GM19463 (cell line): ENCODE measurements at regions not wholly inside any gene's neighbourhood (a gene's known extent, or its start where the extent isn't known, plus 50 kb on each side); places are given as distances from the start of the nearest gene placed in this dataset.

ENCODE experiments used
- ATAC-seq: cut with Tn5 transposase; IDR thresholded peaks from one replicate; pipeline ENCODE4 v1.9.1; 2021; ENCODE audit warnings: mild to moderate bottlenecking, moderate library complexity; ENCODE audit not compliant: unreplicated experiment

DNA sequence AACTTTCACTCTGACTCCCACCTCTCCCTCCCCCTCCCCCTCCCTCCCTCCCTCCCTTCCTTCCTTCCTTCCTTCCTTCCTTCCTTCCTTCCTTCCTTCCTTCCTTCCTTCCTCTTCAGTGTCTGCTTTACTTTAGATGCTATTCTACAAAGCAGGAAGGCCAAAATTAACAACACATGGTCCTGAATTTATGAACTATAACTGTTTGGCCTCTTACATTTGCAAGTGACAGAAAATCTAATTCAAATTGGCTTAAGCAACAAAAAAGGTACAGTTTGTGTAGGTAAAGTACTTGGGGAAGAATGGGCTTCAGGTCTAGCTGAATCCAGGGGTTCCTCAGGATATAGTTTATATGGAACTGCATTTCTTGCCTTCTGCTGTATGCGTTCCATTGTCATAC is 673.0 kb downstream of the AACS start:
- ATAC-seq = no peak

DNA sequence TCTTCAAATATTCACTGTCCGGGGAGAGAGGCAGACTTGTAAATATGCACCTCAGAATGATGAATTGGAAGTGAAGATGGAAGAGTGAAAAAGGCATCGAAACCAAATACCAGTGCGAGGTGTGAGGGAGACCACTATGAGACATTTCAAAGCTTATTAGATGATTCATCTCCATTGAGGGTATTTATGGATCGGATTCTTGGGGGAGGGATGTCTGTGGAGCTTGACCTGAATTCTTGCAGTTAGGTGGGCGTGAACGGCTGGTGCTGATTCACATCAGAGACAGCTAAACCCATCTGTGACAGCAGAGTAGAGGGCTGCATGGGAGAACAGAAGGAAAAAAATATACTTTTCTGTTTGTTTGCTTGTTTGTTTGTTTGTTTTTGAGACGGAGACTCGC is 677.2 kb downstream of the AACS start:
- no peak for ATAC-seq

DNA sequence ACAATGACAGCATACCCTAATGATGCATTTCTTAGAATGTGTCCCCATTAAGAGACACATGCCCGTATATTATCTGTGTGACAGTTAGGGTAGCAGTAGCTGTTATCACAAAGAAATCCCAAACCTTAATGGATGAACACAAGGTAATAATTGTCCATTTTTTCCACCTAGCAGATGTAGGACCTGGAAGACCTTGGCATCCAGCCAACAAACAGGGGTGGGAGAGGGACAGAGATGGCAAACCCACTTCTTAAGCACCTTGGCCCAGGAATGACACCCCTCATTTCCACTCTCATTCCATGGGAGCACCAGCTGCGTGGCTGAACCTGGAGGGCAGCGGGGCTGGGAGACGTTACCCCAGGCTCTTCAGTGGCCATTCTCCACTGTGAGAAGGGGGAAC is 679.0 kb downstream of the AACS start:
- ATAC-seq = no peak

DNA sequence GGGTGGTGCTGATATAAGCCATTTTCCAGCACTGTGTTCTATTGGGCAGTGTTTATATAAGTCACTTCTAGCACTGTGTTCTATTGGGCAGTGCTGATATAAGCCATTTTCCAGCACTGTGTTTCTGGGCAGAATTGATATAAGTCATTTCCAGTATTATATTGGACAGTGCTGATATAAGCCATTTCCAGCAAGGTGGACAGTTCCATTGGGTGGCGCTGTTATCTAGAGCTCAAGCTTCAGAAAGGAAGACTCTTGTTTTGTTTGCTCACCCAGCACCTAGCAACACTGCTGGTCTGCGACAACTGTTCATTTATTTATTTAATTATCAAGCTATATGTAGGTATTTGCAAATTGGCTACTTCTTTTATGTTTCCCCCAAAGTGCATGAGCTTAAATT is 690.3 kb downstream of the AACS start:
- ATAC-seq = no peak

DNA sequence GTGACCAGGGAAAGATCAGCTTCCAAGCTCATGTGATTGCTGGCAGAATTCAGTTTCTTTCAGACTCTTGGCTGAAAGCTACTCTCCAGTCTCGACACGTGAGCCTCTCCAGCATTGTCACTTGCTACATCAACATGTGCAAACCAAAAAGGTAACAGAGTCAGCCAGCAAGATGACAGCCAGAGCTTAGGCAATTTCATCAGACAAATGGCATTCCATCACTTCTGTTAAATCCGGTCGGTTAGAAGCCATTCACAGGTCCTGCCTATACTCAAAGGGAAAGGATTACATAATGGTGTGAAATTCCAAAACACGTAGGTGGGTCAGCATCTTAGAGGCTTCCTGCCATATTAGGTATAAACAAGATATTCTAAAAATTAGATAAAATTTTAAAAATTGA is 700.9 kb downstream of the AACS start:
- ATAC-seq = no peak

DNA sequence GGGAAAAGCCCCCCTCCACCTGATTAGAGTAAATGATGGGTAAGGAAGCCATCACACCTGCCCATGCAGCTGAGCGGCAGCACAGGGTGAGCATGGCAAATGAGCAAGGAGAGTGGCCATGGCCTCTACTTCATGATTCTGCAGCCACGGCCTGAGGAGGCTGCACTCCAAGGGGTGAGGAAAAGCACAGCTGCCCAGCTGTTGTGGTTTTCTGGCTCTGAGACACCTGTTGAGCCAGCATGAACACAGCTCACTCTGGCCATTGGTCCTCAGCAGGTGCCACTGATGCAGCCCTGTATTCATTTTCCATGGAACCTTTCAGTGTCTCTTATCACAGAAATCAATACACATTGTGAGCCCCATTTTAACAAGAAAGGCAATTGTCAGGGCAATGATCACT is 707.2 kb downstream of the AACS start:
- no peak for ATAC-seq

DNA sequence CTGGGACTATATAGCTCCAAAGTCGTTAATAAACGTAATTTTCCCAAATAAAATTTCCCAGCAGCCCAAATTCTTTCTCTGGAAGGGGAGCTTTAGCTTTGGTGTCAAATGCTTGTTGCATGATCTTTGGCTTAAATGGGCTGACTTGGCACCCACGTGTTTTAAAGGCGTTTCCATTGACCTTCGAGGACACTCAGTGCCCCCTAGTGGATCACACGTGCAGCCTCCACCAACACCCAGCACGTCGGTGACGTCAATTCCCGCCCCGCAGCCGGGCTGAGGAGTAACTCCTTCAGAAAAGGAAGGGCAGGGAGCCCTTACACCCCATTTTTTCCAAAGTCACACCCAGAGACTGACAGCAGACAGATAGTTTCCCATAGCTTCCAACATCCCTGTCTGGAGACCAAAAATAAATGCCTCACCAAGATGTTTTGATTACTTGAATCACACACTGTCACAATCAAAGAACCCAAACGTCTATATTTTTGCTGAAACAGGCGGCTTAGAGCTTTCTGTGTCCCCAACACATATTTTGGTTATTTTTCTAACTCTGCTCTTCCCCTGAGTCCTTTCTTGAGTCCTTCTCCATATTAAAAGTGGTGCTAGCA is 707.9 kb downstream of the AACS start:
- ATAC-seq = no peak

DNA sequence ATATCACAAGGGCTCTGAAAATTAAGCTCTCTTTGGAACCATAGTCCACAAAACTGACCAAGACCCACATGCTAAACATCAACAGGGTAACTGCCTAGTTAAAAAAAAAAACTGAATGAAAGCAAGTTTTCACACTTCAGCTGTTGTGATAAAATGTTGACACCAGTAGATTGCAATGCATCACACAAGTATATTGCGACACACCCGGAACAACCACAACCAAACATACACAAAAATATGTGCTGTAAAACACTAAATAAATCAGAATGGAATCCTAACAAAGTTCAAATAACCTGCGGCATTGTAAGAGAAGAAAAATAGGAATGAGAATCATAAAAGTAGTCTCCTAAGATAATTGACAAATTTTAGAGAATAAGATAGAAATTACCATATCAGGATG is 710.3 kb downstream of the AACS start:
- ATAC-seq = no peak

DNA sequence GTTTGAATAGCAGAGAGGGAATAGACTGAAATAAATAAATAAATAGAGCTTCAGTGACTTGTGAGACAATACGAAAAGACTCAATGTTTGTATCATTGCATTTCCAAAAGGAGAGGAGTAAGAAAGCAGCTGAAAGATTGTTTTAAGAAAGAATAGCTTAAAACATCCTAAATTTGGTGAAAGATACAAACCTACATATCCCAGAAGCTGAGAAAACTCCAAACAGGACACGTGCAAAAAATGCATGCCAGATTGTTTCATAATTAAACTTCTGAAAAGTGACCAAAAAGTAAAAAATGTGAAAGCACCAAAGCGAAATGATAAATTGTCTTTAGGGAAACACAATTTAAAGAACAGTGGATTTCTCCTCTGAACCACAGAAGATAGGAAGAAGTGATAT is 711.0 kb downstream of the AACS start:
- no peak for ATAC-seq

DNA sequence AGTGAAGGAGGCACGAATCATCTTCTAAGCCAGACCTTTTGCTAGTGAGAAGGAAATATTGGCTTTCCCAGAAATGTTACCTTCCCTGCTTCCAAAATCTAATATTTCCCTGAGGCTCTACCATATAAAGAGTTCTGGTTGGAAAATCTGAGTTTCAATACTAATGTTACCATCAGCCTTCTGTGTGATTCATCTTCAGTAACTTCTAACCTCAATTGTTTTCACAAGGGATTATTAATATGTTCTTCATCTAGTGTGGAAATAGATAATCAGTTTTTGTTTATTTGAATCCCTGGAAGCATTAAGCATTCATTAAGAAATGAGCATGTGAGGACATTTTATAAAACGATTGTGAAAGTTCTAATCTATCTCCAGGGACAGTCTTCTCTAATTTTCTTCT is 720.9 kb downstream of the AACS start:
- no peak for ATAC-seq

DNA sequence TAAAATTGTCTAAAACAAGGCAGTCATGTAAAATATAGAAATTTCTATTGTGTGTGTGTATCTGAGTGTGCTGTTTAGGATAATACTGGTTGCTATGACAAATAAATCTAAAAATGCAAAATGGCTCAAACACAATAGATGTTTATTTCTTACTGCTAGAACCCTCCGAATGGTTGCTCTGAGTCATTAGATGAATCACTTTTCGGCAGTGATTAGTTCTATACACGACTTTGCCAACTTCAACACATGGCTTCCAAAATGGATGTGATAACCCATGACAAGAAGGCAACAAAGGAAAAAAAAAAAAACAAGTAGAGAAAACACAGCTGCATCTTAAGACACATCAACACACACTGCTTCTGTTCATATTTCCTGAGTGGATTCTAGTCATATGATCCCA is 729.2 kb downstream of the AACS start:
- no peak for ATAC-seq

DNA sequence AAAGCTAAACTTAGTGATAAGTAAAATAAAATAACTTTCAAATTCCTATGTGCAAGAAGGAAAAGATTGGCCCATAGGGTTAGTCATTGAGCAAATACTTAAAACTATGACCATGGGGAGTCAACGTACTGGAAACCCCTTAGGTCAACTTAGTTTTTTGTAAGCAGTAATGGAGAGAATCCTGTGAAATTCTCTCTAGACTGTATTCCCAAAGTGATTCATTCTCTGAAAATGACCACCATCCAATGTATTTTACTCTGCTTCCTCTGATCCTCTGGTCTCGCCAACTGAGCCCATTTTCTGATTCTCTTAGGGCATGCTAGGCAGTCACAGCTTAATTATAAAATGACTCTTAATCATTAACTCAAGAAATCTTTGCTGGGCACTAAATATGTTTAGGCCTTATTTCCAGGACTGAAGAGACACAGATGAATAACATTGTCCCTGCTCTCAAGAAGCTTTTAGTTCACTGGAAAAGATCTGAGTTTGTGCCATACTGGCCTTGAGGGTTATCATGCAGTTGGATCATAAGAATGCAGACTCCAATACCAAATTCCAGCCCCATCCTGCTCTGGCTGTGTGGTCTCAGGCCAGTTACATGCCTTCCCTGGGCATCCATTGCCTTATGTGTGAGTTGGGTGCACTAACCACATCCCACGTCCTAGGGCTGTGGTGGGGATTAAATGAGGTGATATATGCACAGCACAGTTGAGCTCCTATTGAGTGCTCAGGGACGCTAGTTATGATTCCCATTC is 732.4 kb downstream of the AACS start:
- no peak for ATAC-seq

DNA sequence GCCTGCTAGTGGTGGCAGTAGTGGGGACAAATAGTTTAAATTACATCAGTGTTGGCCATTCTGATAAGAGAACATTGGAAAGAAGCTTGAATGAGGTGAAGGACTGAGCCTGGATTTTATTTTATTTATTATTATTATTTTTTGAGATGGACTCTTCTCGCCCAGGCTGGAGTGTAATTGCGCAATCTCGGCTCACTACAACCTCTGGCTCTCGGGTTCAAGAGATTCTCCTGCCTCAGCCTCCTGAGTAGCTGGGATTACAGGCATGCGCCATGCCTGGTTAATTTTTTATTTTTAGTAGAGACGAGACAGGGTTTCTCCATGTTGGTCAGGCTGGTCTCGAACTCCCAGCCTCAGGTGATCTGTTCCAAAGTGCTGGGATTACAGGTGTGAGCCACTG is 739.4 kb downstream of the AACS start:
- no peak for ATAC-seq

DNA sequence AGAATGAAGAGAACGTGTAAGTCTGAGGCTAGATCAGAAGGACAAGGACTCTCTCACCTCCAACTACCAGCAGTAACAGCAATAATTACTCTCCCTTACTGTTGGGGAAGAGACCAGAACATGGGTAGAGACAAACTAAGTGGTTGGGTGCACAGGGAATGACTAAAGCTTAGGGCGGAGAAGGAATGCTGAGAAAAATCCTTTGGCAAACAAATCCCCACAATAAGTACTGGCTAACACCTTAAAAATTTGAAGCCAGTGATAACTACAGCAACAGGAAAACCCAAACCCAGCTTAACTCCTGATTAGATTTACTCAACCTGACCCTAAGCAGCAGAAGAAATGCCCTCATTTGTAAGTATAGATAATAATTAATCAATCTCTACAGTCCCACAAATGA is 759.0 kb downstream of the AACS start:
- no peak for ATAC-seq

DNA sequence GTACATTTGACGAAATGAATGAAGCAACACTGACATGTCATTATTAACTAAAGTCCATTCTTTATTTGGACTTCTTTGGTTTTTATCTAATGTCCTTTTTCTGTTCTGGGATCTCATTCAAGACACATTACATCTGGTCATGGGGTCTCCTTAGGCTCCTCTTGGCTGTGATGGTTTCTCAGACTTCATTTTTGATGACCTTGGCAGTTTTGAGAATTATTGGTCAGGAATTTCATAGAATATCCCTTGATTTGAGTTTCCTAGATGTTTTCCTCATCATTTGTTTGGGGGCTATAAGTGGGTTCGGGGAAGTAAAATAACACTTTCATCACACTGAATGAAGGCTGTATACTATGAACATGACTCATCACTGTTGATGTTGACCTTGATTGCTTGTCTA is 770.6 kb downstream of the AACS start:
- no peak for ATAC-seq

DNA sequence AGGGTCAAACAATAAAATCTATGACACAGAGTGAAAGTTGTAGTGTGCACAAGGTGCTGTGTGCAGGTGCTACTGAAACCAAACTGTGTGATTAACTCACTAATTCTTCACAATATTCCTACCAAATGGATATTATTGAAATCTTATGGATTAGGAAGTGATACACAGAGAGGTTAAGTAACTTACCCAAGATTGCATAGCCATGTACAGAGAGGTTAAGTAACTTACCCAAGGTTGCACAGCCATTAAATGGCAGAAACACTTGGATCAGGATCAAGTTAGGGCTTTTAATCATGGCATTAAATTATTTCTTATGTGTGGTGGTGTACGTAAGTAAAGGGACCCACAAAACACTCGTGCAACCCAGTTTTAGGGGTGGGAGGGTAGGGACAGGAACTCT is 771.4 kb downstream of the AACS start:
- ATAC-seq = no peak

DNA sequence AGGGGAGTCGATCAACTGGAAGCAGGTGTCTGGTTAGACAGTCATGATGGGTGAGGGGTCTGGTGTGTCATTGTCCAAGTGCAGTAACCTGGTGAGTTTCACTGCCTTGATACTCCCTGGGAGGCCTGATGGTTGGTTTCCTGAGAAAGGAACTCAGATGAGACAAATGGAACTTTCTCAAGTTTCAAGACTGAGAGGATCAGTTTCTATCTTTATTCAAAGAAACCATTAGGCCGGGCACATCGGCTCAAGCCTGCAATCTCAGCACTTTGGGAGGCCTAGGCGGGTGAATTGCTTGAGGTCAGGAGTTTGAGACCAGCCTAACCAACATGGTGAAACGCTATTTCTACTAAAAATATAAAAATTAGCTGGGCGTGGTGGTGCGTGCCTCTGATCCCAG is 776.1 kb downstream of the AACS start:
- no peak for ATAC-seq

DNA sequence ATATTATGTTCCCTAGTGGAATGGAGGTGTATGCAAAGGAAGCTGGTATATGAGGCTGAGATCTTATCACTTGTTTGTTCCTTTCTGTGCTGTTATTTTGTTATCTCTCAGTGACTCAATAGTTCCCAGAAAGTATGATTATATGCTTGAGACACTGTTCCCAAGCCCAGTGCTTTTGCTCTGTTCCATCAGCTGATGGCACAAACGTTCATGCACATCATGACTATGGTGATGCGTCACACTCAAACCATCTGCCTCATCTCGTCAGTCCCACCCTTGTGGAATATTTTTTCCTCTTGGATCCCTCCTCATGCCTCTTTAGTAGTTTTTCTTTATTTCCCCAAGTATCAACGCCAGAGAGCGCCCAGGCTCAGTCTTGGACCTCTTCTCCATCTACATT is 786.9 kb downstream of the AACS start:
- no peak for ATAC-seq

DNA sequence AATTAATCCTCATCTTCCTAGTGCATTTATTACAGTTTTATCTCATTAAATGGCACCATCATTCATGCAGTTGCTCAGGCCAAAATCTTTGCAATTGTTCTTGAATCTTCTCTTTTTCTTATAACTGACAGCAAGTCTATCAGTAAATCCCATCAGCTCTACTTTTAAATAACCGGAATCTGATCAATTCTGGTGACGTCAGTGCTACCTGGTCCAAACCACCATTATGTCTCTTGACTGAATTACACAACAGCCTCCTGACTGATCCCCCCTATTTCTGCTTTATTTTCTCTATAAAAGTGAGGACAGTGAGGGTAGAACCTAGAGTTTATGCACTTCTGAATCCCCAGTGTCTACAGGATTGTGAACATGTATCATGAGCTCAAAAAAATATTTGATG is 787.4 kb downstream of the AACS start:
- no peak for ATAC-seq

DNA sequence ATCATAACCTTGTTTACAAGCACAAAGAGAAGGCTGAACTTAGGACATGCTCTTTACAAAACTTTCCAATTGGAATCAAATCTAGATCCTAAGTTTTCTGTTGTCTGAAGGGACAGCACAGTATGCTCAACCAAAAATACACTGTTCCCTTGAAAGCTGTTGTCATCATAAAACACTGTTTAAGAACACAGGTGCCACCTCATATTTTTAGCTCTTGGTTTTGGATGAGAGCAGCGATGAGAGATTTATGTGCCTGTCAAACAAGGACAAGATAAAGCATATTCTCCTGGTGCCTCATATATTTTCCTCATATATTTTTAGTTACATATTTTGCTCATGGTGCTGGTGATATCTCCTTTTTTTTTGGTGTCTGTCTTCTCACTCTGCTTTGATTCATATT is 788.4 kb downstream of the AACS start:
- no peak for ATAC-seq

DNA sequence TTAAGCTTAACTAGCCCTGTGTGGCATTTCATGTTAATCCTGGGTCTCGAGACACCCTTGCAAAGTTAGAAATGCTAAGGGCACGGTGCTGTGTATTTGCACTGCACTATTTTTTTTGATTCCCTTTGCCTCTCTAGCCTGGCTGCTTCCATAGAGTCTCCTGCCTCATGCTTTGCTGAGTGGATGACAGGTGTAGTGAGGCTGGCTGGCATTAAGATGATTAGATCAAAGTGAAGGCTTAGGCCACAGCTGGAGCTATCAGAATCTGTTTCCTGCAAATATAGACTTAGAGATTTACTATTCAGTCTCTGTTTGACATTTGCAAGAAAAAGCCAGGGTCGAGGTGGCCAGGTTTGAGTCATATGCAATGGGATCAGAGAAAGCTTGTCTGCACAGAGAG is 791.1 kb downstream of the AACS start:
- no peak for ATAC-seq

DNA sequence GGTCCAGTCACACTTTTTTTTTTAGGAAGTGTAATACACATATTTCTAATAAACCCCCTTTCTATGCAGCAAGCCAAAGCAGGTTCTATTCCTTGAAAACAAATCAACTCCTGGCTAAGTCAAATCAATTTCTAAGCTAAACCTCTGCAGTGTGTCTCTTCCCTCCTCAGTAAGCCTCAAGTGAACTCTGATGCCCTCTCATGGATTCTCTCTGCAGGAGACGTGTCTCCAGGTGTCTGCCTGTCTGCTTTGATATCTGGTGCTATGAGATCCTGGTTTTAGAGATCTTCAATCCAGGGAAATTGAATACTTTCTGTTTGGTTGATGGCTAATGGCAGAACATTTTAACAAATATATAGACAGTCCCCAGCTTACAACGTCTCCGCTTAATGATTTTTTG is 791.7 kb downstream of the AACS start:
- ATAC-seq = no peak

DNA sequence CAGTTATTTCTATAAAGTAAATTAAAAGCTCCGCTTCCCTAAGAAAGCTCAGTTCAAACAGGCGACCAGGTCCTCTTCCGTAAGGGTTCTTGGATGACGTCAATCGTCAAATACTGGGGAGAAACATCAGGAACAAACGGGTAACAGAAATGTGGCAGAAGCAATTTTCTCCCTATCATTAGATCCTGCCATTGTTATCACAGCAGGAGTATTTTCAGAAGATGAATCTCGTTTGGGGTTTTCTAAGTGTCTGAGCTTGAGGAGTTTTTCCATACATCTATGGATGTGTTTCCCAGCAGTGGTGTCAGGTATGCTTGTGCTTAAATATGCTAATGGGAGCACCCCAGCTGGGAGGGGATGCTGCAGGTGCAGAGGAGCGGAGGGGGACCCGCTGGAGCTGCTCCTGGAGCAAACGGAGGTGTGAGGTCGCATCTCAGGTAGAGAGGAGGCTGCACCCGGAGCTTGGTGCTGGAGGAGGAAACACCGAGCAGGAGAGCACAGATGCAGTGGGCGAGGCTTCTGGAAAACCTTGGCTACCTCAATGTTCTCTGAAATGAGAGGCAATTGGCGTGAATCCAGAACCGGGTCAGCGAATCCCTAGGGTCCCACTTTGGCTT is 795.5 kb downstream of the AACS start:
- no peak for ATAC-seq
